ENCODE measurements at regions not wholly inside any gene's neighbourhood (a gene's known extent, or its start where the extent isn't known, plus 50 kb on each side); places are given as distances from the start of the nearest gene placed in this dataset.
"Not testable (repeated sequence)": the region's sequence is repeated elsewhere in the genome, so short reads cannot be mapped to it uniquely, and the experiment has no call there.

DNA sequence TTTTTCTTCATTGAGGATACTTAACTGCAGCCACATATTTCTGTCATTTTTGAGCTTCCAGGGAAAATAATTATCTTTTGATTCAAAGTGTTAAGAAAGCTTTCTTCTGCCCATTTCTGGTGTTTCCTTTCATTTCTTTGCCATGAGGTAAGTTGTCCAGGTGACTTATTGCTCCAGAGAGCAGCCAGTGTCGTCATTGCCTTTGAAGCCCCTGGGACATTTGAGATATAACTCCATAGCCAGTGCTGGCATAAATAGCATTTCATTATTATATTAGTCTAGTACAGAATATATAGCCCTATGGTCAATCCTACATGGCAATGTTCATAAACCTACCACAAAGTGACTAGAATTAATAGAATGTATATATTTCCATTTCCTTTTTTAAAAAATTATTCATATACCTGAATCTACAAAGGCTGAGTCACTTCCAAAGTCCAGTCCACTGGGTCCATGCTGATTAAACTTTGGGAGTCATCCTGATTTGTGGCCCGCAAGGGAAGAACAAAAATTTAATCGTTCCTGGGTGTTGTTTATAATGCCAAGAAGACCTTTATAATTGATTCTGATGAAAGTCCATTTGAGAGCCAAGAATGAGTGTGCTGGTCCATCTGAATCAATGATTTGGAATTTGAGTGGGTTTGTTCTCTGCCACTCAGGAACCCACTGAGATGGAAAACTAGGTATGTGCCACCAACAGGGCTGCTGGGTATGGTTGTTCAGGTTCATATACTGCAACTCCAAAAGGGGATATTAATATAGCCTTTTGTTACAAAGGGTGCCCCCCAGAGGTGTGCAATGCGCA, 221.8 kb upstream of the PLXNA2 start:
- DNase-seq (ENCODE audit: low read depth in 2 of 2) = no peak

DNA sequence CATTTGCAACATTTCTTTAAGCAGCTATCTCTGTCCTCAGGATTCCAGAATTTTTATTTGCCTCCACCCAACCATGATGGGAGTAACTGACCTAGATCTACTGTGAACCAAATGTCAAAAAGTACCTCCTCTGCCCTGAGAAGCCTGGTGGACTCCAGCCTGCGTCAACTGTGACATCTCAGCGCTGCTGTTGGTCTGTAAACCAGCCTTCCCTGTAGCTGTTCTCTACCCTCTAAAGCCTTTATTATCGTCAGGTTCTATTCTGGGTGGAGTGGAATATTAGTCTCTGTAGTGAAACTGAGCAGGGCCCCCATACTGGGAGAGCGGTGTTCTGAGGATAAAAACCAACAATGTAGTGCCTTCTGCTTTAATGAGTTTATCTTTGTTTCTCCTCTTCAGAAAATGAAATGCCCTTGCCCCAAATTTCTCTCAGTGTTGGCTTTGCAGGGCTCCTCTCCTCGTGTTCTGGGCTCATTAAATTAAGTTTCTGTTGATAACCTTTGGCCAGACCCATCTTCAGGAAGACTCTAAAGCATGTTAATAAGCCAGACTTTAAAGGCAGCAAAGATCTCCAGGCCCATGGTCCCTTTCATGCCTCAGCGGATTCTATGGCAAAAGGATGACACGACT, 223.1 kb upstream of the PLXNA2 start:
- DNase-seq (ENCODE audit: low read depth in 2 of 2) = no peak

DNA sequence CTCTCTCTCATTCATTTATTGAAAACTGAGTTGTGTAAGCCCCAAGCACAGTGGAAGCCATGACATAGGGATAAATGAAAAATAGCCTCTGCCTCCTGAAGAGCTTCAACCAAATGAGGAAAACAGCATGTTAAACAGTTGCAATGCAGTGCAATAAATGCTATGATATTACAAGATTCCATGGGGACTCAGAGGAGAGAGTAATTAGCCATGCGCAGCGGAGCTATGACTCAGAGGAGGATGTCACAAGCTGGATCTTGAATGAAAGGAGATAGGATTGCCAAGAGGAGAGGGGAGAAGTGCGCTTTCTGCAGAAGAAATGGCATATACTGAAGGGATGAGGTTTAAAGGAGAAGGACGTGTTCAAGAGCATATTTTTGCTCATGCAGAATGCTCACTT, 231.3 kb upstream of the PLXNA2 start:
- DNase-seq (ENCODE audit: low read depth in 2 of 2) = no peak

DNA sequence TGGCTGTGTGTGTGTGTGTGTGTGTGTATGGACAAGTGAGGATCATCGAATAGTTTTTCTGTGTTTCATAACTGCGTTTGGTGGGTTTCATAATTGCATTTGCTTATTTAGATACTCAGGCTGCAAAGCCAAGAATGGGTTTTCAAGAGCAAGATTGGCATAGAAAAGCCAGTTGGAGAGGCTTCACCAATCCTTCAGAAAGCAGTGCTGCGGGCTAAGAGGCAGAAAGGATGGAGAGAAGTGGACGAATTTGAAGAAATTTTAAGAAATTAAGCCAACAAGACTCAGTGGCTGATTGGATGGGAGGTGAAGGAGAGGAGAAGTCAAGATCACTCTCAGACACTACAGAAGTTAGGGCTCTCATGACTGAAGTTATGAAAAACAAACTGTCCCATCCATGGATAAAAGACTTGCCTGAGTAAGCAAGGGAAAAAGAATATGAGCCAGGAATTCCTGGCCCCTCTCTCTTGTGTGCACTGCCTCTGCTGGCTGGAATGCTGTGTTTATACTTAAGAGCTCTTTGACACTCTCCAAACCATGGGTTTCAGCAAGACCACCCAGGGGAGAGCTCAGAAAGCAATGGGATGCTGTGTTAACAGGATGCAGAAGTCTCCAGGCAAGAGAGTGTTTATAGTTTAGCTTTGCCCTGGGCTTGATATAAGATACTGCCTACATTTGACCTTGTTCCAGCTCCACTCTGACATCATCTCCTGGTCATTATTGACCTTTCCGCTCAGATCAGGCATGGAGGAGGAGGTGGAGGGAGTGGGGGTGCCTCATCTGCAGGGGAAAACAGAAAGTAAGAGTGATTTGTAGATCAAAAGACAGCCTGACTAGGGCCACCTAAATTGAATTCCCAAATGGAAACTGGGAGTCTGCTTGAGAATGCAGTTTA, 232.0 kb upstream of the PLXNA2 start:
- no peak for DNase-seq (ENCODE audit: low read depth in 2 of 2)

DNA sequence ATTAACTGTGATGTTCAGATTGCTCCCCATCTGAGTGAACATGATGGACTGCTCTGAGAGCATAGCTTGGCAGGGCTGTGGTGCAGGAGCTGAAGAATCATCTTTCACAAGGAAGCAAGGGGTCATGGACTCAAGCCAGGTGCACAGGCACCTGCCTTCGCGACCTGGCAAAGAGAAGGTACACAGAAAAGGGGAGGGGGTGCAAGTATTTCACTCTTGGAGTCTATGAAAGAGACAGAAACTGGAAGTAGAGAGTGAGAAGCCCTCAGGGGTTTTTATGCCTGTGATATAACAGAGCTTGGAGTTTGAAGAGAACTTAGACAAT, 232.6 kb upstream of the PLXNA2 start:
- no peak for DNase-seq (ENCODE audit: low read depth in 2 of 2)

DNA sequence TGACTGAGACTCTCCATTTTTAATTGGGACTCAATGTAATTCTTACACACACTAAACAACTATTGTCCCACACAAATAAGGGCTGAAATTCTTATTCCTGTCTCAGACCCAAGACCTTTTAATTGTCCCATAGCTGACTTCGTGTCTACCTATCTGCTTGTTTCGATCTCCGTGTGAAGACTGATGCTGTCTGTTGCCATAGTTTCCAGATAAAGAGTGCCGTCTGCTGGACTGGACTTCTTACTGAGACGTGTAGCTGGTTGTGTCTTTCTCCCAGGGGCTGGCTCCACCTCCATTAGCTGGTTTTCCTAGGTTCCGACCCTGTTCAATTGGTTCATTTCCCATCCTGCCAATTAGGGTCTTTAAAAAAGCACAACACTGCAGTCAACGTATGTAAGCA, 235.3 kb upstream of the PLXNA2 start:
- DNase-seq (ENCODE audit: low read depth in 2 of 2) = no peak

DNA sequence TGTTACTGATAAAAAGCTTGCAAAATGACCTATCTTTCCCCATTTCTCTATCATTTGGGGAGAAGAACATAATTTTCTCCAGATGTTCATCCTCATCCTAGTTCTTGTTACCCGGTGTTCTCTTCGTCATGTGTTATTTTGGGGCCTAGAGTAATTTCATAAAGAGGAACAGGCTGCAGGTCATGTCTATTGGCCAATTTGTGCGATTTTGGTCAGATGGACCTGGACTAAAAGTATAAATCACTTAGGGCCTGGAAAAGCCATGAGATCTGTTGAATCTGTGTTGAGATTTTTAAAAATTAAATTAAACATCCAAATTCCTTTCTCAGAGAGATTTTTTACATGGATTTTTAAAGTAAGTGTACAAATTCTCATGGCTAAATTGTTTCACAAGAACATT, 241.3 kb upstream of the PLXNA2 start:
- DNase-seq (ENCODE audit: low read depth in 2 of 2) = no peak

DNA sequence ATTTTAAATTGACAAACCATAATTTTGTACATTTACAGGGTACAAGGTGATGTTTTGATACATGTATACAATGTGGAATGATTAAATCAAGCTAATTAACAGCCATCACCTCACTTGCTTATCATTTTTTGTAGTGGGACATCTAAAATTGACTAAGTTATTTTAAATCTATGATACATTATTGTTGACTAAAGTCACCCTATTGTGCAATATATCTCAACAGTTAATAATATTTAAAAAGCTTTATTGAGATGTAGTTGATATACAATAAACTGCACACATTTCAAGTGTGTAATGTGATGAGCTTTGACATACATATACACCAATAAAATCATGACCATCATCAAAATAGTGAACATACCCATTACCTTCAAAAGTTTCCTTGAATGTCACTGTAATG, 242.5 kb upstream of the PLXNA2 start:
- DNase-seq (ENCODE audit: low read depth in 2 of 2) = no peak

DNA sequence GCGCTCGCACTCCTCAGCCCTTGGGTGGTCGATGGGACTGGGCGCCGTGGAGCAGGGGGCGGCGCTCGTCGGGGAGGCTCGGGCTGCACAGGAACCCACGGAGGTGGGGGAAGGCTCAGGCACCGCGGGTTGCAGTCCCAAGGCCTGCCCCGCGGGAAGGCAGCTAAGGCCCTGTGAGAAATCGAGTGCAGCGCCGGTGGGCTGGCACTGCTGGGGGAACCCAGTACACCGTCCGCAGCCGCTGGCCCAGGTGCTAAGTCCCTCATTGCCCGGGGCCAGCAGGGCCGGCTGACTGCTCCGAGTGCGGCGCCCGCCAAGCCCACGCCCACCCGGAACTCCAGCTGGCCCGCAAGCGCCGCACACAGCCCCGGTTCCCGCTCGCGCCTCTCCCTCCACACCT, 244.2 kb upstream of the PLXNA2 start:
- DNase-seq (ENCODE audit: low read depth in 2 of 2) = not testable (repeated sequence)

DNA sequence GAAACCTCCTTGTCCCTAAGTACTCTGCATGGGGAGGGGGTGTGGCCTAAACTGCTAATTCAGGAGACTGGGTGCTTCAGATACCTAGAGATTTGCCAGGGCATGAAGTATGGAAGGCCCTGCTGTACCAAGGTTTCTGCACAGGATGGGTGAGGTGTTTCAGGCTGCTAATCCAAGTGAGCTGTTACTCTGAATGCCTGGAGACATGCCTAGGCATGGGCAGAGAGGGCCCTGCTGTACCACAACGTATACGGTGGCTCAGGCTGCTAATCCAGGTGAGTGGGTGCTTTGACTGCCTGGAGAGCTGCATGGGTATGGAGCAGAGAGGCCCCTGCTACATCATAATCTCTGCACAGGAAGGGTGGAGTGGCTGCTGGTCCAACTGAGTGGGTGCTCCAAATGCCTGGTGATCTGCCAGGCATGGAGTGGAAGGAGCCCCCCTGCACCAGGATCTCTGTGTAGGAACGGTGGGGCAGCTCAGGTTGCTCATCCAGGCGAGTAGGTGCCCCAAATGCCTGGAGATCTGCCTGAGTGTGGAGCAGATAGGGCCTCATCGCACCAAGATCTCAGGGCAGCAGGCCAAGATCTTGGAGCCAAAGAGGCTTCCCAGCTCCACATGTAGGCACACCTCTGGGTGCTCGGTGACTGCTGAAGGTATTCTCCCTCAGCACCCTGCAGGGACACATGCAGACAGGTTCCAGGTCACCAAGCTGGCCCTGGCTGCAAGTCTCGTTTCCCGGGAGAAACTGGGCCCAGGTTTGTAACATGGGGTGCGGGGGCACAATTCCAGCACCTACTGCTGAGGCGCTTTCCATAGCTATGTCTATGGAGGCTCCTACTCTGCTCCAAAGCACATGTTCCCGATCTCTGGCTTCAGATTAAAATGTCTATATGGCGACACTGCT, 252.5 kb upstream of the PLXNA2 start:
- no peak for DNase-seq (ENCODE audit: low read depth in 2 of 2)

DNA sequence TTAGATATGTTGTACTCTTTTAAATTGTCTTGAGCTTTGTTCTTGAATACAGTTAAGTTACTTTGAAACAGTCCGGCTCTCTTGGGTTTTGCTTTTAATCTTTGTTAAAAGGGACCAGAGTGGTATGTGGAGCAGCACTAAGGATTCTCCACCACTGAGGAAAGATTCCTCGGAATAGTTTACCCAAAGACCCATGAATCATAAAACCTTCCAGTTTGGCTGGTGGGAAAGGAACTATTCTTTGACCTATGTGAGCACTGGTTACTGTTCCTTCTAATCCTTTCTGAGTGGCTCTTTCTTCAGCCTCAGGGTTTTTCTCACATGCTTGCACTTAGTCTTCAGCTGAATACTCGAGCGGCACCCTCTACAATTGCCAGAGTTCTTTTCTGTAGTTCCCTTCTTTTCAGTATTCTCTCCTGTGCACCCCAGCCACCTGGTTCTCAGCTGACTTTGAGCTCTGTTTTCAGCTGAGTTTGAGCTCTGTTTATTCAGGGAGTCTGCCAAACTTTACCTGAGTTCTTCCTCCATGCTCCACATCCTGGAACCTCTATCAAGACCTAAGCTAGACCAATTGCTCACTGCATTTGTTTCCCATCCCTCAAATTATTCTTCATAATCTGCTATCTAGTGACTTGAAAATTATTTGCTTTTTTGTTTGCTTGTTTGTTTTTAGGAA, 253.8 kb upstream of the PLXNA2 start:
- DNase-seq (ENCODE audit: low read depth in 2 of 2) = no peak

DNA sequence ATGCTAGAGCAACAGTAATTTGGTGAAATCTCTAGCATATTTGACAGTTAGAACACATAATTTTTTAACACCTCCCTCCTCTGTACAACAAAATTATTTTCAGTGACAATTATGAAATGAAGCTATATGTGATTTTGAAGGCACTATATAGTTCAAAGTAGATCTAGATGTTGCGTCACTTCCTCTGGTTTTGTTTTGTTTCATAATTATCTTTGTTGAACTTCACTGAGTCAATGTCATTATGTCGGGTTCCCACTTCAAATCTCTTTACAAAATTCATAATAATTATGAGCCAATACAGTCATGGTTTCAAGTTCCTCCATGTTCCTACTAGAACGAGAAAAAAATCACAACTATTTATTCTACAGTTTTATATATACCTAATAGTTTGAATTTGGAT, 254.8 kb upstream of the PLXNA2 start:
- no peak for DNase-seq (ENCODE audit: low read depth in 2 of 2)

DNA sequence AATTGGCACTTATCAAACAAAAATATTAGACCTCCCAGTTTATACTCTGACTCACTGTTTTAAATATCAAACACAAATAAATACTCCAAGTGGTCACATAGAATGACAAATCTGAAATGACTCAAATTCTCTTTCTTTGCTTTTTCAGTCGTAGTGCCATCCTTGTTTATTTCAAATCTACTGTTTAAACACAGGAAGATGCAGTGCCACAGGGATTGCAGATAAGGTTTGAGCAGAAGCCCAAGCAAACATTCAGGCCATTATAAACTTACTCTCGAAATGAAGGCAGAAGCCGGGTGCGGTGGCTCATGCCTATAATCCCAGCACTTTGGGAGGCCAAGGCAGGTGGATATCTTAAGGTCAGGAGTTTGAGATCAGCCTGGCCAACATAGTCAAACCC, 255.4 kb upstream of the PLXNA2 start:
- no peak for DNase-seq (ENCODE audit: low read depth in 2 of 2)

DNA sequence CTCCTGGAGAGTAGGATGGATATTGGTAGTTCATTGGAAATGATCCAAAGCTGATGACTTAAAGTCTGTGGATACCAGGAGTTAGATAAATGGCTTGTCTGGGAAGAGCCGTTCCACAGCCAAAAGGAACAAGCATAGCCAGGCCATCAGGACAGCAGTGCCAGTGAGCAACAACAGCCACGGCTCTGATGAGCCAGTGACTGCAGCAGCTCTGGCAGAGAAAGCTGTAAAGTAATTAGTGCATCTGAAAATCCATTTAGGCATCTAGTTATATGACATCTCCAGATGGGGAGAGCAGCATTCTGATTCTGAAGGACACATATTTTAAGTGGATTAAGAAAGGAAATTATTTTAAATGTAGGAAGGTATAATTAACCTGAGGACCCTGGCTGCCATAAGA, 256.2 kb upstream of the PLXNA2 start:
- no peak for DNase-seq (ENCODE audit: low read depth in 2 of 2)

DNA sequence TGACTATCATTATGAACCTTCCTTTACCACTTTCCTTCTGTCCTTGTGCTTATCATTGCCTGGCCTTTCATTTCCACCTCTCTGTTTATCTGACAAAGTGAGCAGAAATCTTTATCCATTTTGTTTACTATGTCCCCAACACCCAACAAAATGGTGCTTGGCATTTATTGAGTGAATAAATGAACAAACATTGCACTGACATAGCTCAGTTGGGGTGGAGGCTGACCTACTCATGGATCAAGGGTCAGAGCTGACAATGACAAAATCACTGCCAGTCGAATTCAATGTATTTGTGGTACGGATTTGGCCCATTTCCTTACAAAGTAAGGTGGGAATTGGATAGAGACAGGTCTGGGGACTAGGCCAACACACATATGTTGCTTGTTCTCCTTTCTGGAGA, 257.4 kb upstream of the PLXNA2 start:
- no peak for DNase-seq (ENCODE audit: low read depth in 2 of 2)

DNA sequence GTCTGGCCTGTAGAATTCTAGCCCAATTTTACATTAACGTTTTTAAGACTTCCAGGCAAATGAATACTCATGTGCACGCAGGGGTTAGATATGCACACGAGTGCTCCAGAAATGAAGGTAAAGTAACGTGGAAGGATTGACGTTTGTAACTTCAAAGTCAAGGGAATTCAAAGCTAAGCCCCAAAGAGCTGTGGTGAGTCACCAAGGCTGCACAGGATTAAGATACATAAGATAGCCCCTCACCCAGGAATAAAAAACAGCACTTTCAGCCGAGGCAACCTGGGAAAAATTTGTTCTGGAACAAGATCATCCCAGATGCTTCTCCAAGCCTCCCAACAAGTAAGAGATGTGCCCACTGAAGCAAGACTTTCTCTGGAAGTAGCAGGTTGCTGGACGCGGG, 259.6 kb upstream of the PLXNA2 start:
- DNase-seq (ENCODE audit: low read depth in 2 of 2) = no peak

DNA sequence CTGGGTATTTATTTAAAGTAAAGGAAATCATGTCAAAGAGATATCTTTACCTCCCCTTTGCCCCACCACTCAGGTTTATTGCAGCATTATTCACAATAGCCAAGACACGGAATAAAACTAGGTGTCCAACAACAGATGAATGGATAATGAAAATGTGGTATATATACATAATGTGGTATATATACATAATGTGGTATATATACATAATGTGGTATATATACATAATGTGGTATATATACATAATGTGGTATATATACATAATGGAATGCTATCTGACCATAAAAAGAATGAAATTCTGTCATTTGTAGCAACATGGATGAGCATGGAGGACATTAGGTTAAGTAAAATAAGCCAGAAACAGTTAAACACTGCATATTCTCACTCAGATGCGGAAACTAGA, 262.6 kb upstream of the PLXNA2 start:
- DNase-seq (ENCODE audit: low read depth in 2 of 2) = no peak

DNA sequence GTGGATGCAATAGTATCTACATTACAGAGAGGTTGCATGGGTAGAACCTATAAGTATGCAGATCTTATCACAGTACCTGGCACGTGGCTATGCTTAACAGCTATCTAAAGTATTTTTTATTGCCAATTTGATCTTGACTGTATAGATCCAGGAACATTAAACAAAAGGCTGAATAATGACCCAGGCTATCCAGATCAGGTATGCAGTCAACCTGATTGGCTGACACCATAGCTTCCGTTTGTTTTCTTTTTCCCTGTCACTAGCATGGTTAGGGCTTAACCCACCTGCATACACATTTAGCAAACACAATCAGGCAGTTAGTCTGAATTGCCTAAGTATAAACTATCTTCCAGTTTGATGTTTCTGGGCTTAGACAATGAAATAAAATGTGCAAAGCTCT, 264.9 kb upstream of the PLXNA2 start:
- no peak for DNase-seq (ENCODE audit: low read depth in 2 of 2)

DNA sequence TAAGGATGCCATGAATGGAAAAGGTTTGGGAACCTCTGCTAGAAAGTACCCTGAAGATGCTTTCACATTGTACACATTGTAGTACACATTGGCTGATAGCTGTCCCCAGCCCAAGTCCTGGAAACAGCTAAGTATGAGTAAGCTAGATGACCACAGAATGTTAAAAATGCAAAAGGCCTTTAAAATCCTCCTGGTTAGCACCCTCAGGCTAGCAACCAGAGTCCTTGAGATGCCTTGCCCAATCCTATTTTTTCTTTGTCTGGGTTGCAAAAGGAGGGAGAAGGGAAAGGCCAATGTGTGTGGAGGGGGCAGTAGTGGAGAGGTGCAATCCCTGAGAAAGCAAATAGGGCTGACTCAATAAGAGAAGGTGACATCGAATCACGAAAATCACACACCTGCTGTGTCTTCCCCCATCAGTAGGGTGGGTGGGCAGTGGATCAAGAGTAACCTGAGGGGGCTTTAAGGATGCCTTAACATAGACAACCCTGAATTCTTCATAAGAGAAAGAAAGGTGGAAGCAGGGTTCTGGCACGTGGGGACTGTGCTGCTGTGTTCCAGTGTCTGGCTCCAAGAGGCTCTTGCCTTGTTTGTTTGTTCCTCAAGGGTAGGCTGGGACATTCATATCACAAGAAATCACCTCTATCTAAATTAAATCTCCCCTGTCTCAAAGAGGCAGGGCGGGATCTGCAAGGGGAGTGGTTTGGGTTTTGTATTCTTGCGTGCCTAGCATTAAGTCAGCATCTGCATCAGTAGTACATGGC, 266.2 kb upstream of the PLXNA2 start:
- DNase-seq (ENCODE audit: low read depth in 2 of 2) = no peak

DNA sequence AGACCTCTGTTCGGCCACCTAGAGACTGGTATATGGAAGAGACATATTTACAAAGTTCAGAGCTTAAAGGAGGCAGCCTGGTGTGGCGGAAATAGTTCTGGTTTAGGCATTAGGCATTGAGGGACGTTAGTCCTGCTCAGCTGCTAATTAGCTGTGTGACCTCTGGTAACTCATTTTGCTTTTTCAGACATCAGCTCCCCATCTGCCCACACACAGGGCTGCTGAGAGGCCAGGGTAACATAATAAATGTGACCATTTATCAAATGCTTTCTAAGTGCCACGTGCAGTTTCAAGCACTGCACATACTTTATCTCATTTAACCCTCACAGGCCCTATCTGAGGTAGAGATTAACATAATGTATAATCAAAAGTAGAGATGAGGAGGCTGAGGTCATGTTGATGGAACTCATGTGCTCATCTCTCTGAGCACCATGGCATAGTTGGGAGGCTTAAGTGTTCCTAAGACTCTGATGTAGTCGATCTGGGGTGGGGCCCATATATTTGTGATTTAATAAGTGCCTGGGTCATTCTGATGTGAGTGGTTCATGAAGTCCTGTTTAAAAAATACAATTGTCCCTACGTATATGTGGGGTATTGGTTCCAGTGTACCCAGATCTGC, 267.2 kb upstream of the PLXNA2 start:
- no peak for DNase-seq (ENCODE audit: low read depth in 2 of 2)
